CD4-positive, alpha-beta T cell treated with Interleukin-21 for 1 hour (primary cell): ENCODE measurements at regions not wholly inside any gene's neighbourhood (a gene's known extent, or its start where the extent isn't known, plus 50 kb on each side); places are given as distances from the start of the nearest gene placed in this dataset.
"Not testable (repeated sequence)": the region's sequence is repeated elsewhere in the genome, so short reads cannot be mapped to it uniquely, and the experiment has no call there.

ENCODE experiments used
- DNase-seq: peaks from one replicate; pipeline ENCODE4 v3.0.0-alpha.2; 2020

DNA sequence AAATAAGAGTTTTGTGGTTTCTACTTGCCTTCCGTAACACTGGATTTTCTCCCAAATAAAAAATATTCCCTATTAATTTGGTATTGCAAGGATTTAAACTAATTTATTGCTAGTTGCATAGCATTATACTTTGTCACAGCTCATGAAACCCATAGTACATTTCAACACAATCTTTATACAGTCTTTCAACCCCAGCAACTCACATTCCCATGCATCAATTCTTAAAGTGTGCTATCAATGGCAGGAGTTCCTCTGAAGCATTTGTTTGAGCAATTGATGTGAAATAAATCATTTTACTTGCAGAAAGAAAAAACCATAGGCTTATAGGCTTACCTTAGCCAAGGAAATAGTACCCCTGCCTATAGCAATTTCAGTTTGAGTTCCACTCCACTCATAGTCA, 251.9 kb downstream of the PAPSS1 start:
- no peak for DNase-seq

DNA sequence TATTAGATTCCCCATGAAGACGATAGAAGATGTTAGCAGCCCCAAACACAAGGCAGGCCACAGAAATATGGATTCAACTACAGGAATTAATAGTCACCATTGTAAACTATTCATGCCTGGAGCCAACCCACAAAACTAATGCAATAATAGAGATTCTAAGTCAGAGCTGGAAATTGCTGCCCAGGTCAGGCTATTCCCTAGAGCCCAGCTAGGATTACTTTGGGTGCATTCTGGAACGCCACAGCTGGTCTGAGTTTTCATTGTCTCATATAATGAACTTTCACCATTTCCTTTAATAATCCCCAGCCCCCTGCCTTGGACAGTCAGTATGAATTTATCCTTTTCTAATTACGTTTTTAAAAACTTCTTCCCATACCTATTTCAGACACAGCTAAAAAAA, 252.6 kb downstream of the PAPSS1 start:
- DNase-seq, result no peak

DNA sequence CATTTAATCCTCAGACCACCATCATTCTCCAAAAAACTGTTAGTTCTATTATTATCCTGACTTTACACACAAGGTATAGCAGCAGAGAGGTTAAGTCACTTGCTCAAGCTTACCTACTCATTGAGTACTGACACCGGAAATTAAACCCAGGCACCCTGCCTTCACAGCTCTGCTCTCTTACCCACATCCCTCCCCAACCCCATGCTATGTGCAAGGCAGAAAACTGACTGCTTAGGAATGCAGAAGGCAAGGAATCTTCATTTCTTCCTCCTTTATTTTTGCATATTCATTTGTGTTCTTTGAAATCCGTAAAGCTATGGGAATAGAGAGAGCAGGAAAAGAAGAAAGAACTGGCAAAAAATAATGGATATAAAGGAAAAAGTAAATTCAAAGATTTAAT, 261.8 kb downstream of the PAPSS1 start:
- DNase-seq, result no peak

DNA sequence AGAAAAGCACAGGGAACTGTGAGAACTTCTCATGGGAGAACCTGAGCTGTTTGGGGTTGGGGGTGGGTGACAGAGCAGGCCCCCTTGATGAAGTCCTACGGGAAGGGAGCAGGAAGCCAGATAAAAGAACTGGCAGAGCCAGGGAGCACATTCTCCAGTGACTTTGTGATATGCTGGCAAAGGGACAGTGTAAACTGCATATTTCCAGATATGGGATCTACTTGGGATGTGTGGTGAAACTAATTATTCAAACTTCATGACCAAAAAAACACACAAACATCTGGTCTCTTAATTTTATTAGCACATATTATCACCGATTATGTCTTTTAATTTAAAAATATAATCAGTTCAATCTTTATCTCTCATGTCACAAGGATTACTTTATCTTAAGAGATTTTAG, 266.0 kb downstream of the PAPSS1 start:
- no peak for DNase-seq

DNA sequence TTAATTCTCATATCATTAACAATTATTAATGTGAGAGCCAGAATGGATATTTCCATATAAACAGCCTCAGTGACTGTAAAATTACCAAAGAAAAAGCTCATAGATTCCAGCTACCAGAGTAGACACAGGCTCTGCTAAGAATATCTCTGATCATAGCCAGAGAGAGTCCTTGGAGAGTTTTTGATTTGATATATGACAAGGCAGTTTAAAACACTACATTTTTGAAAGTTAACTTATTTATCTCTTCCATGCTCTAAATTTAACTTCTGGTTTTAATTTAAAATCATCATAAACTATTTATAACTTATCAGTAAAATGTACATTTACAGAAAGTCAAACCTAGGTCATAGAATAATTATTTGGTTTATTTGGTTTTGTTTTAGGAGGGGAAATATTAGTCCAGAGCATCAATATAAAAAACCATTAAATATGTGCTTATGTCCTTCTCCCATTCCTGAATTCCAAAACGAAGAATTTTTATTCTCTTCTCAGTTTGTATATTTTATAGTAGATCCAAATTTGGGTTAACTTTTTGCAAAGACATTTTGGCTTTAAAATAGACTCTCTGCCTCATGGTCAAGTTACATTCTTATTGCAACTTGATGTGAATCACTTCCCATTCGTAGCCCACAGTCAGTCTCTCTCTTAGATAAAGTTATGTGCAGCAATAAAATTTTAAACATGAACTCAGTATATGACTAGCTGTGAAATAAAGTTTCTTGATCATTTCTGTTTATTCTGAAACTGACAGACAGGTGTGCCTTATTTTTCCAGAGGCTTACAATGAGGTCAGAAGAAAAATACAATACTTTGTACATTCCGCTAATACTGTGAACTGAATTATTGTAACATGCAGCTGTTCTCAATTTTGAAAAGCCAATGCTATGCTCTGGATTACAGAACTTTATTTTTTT, 267.1 kb downstream of the PAPSS1 start:
- DNase-seq, result no peak

DNA sequence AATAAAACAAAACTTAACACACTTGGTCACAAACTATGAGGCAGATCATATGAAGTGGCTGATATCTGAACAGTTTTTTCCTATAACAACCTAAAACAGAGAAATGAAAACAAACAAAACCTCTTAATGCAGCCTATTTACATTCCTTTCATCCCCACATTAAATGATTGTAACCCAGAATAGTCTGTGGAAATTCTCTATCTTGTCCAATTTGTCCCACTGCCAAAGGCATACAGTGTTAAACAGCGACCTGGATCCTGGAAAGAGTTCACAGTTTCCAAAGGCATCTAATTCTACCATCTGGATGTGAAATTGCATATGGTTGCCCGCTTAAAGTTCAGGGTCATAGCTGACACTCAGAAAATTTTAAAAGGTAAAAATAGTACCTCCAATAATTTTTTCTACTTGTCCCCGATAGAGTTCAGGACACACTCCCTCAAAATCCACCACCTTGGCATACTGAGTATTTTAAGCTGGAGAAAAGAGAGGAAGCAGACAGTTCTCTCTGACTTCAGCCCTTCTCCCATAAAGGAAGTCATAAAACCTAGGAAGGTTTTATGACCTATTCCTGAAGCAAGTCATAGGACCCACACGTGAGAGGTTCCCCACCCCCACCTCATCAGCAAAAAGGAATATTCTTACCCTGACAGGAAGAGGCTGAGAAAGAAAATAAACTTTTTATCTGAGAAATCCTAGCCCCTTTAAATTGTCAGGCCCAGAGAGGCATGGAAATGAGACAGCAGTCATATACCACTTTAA, 270.2 kb downstream of the PAPSS1 start:
- DNase-seq, result no peak

DNA sequence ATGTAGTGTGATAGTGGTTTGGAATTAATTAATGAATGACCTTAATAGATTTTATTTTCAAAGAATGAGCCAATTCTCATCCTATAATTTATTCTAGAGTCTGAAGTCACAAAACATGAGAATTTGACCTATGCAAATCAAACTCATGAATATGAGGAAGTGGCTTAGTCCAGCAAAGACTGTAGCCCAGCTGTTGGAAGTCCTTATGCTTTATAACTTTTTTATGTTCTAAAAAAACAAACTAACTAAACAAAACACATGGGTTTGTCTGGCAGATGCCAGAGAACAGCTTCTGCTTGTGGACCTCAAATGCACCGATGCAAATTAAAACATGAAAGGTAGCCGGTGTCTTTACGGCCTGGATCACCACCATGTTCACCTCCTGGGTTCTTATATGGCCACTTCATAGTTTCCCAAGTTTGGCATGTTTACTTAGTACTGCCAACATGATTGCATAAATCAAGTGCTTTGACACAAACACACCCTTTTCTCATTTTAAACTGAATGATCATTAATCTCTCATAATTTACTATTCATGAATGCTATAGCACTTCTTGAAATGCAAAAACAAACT, 277.4 kb downstream of the PAPSS1 start:
- no peak for DNase-seq

DNA sequence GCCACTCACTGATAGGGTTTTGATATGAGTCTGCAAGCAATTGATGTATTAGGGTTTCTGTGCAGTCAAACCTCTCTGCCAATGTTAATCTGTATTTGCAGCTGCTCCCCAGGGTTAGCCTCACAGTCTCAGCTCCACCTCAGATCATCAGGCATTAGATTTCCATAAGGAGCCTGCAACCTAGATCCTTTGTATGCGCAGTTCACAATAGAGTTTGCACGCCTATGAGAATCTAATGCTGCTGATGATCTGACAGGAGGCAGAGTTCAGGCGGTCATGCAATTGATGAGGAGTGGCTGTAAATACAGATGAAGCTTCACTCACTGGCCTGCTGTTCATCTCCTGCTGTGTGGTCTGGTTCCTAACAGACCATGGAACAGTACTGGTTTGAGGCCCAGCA, 280.6 kb downstream of the PAPSS1 start:
- DNase-seq, result no peak

DNA sequence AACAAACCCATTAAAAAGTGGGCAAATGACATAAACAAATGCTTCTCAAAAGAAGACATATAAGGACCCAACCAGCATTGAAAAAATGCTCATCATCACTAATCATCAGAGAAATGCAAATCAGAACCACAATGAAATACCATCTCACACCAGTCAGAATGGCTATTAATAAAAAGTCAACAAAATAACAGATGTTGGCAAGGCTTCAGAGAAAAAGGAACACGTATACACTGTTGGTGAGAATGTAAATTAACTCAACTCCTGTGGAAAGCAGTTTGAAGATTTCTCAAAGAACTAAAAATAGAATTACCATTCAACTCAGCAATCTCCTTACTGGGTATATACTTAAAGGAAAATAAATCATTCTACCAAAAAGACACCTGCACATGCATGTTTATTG, 283.6 kb downstream of the PAPSS1 start:
- not testable (repeated sequence) for DNase-seq

DNA sequence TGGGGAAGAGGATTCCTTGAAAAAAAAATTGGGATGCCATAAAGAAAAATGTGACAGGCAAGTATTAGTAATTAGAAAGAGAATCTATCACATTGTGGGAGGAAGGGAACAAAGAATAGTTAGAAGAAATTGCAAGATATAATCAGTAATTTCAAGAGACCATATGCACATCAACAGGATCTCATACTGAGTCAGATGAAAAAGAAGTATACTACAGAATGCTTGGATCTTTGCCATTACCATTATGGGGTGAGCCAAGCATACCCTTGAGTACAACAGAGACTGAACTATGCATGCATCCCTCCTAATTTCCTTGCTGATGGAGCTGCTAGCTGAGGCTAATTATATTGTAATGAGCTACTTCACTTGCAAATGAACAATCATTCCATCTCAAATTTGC, 287.6 kb downstream of the PAPSS1 start:
- DNase-seq, result no peak

DNA sequence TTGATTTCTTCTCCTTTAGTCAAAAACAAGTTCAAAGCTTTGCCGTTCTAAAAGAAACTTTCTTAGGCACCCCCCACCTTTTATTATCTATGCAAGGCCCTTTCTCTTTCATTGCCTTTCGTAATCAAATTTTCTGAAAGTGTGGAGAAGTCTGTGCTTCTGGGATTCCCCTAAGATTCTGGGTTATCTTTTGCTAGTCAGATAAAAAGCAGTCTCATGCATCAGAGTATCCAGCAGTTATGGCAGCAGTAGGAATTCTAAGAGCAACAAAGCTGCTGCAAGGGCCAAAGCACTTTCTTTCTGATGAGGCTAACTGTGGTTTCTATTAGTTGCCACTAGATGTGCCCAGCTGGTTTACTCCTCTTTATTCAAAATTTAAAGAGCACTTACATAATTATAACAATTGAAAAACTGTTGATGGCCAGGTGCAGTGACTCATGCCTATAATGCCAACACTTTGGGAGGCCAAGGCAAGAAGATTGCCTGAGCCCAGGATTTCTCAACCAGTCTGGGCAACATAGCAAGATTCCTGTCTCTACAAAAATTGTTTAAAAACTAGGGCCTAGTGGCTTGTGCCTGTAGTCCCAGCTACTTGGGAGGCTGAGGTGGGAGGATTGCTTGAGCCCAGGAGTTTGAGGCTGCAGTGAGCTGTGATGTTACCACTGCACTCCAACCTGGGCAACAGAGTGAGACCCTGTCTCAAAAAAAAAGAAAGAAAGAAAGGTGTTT, 296.2 kb downstream of the PAPSS1 start:
- DNase-seq, result no peak

DNA sequence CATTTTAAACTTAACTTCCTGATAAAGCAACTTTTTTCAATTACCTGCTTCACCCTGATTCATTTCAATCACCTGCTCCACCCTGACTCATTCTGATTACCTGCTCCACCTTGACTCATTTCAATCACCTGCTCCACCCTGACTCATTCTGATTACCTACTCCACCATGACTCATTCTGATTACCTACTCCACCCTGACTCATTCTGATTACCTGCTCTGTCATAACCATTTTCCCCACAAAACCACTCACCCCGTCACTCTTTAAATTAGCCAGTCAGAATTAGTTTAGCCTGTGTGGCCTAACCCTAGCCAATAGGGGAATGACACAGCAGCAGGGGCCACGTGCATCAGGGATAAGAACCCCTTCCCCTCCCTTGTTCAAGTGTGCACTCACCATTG, 300.5 kb downstream of the PAPSS1 start:
- not testable (repeated sequence) for DNase-seq

DNA sequence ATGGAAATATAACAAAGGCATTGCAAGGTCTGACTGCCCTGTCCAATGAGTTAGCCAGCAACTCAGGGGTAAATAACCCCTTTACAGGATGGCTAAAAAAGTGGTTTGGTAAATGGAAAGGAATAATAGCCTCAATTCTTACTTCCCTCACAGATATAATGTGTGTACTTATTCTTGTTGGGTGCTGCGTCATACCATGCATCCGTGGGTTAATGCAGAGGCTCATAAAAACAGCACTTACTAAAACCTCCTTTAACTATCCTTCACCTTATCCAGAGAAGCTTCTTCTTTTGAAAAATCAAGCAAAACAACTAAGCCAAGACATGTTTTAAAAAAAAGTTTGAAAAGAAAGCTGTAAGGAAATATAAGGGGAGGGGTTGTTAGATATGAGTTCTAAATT, 301.0 kb downstream of the PAPSS1 start:
- DNase-seq, result no peak

DNA sequence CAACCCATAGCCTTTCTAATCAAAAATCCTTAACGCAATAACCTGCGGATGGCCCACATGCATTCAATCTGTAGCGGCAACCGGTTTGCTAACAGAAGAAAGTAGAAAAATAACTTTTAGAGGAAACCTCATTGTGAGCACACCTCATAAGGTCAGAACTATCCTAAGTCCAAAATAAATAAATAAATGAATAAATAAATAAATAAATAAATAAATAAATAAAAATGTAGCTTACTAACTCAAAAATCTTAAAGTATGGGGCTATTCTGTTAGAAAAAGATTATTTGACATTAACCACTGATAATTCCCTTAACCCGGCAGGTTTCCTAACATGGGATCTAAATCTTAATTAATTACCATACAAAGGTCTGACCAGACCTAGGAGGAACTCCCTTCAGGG, 304.5 kb downstream of the PAPSS1 start:
- DNase-seq, result not testable (repeated sequence)

DNA sequence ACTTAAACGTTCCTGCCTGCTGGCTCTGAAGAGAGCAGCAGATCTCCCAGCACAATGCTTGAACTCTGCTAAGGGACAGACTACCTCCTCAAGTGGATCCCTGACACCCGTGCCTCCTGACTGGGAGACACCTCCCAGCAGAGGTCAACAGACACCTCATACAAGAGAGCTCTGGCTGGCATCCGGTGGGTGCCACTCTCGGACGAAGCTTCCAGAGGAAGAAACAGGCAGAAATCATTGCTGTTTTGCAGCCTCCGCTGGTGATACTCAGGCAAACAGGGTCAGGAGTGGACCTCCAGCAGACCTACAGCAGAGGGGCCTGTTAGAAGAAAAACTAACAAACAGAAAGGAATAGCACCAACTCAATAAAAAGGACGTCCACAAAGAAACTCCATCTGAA, 310.2 kb downstream of the PAPSS1 start:
- DNase-seq, result not testable (repeated sequence)

DNA sequence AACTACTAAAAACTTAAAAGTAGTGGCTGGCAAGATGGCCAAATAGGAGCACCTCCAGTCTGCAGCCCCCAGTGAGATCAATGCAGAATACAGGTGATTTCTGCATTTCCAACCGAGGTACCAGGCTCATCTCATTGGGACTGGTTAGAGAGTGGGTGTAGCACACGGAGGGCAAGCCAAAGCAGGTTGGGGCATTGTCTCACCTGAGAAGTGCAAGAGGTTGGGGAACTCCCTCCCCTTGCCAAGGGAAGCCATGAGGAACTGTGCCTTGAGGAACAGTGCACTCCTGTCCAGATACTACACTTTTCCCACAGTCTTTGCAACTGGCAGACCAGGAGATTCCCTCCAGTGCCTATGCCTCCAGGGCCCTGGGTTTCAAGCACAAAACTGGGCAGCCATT, 311.1 kb downstream of the PAPSS1 start:
- no peak for DNase-seq

DNA sequence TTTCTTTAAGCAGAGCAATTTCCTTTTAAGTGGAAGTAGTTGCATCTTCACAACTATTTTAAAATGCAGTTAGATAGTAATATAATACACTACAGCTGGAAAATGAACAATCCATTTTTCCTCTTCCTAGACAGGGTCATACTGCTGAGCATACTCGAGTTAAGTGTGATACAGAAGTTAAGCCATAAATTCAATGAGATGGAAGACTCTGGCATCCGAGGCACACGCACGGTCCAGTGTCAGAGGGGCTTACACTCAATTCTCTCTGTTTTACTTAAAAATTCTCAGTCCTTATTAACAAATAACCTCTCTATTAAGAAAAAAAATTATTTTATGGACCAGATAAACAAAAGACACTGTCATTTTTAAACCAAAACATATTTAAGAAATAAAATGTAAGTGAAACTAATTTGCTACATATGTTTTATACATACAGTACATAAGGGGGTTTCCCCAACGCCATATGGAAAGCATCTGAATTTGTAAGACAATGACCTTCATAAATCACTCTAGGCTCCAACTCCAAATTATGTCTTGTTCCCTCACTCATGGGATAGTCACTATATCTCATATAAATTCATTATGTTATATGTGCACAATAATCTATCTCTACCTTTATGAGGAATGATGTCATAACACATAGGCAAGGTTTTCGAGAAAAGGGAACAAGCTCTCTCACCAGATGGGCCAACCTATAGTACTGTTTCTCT, 315.3 kb downstream of the PAPSS1 start:
- no peak for DNase-seq

DNA sequence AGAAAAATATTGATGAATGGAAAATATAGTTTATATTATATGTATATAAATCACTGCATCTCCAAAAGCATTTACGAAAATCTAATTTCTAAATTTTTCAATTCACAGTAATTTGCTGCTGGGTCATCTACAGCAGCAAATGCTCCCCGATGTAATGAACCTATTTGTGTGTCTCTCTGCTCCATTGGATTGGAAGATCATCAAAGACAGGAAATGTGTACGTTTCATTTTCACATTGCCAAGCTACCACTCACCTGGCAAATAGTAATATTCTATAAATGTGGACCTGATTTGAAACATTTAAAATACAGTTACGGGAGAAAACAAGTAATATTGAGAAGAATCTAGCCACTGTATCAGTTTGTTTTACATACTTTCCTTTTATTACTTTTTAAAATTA, 317.7 kb downstream of the PAPSS1 start:
- DNase-seq, result no peak

DNA sequence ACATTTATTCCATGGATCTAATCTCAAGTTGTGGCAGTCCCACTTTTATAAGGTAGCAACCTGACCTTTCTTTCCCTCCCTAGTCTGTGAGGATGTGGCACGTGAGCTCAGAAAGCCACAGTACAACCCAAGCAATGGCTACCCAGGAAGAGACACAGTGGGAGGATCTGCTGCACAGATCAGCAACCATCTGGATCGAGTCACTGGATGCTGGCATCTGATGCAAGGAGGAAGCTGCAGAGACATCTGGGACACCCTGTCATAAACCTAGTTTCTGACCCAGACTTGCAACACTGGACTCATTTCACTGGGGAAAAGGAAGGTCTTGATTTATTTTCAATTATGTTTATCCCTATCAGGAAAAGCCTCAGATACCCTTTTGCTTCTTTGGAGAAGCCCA, 327.1 kb downstream of the PAPSS1 start:
- DNase-seq, result no peak

DNA sequence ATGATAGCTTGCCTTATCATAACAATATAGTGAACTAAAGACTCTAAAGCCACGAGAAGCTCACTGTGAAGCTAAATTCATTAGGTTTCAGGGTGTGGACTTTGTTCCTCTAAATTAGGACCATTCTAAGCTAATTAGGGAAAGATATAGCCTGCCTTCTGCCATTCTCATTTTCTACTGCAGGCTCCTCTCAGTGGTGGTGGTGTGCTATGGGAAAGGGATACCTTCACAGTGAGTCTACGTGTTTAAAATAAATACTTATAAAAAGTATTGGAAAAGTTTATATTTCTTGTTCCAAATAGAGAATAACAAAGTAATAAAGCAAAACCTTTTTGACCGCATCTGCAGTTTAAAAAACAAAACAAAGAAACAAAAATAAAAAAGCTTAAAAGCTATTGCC, 327.7 kb downstream of the PAPSS1 start:
- DNase-seq, result no peak

DNA sequence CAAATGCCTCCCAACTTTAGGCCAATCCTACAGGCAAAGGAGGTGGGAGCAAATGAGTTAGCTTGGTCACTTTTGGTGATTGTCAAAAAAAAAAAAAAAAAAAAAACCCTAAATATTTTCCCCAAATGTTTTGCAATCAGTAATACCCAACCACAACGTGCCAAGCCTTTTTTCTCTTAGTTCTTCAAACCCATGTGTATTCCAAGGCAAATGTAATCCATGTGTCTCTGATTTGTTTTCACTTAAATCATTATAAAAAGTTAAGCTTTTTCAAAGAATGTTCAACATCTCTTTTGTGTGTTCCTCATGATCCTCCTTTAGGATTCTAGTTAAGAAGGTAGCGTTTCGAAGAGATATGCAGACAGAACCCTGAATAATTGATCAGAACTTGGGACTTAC, 328.4 kb downstream of the PAPSS1 start:
- DNase-seq, result no peak

DNA sequence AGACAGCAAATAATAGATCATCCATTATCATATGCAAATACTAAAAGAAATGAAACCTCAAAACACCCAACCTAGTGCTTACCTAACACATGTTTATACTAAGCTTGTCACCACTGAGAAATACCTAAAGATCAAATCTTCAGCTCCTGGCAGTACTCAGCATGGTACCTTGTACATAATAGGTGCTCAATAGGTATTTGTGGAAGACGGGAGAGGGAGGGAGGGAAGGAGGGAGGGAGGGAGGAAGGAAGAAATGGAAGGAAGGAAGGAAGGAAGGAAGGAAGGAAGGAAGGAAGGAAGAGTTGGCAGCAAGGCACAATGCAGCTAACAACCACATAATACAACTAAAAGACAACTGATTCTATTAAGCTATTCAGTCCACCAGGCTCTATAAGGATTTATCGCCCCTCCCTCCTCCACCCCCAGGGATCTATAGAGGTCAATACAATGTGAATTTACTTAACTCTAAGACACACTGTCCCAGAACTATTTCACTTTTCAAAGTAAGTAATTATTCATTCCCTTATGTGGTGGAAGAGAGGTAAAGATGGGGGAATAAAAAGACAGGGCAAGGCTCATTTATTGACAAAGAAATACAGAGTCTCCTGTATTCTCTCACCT, 328.9 kb downstream of the PAPSS1 start:
- no peak for DNase-seq
